ENCODE measurements at regions not wholly inside any gene's neighbourhood (a gene's known extent, or its start where the extent isn't known, plus 50 kb on each side); places are given as distances from the start of the nearest gene placed in this dataset.

- WGBS, 5 donors, result 31 to 62% (median 38%) methylated on average over 2 of the region's 2 CpGs
- intact Hi-C loops (cut with DNase I; ENCODE audit: low total_unique reads), result no loop called here
- no peak for TF ChIP-seq CTCF (IDR thresholded peaks at IDR 0.05 in 8 of 11, conservative IDR thresholded peaks at IDR 0.05 in 3 of 11)
- TF ChIP-seq POLR2AphosphoS5 (IDR thresholded peaks at IDR 0.05), result no peak
- no peak for TF ChIP-seq POLR2A (IDR thresholded peaks at IDR 0.05)
- Histone ChIP-seq H3K4me1 (peaks cover 0 to 2% (median 0%) of the 10 kb centered on the region in 6 donors), H3K36me3 (no peaks in the 10 kb centered on the region), H3K27ac (no peak overlapping the region), H3K9me3 (no peaks in the 10 kb centered on the region), H3K4me3 (no peak overlapping the region), H3K27me3 (replicated peaks in 1 of 7) (no peaks in the 10 kb centered on the region)
- no peak for DNase-seq
Measured at GRCh38 chr4:180665481-180665880, 1577.7 kb upstream of the TENM3 start.

- Histone ChIP-seq H3K27ac (no peak overlapping the region), H3K4me3 (no peak overlapping the region), H3K27me3 (replicated peaks in 1 of 7) (no peaks in the 10 kb centered on the region), H3K4me1 (peaks cover 0 to 2% (median 0%) of the 10 kb centered on the region in 6 donors), H3K36me3 (no peaks in the 10 kb centered on the region), H3K9me3 (no peaks in the 10 kb centered on the region)
- peak in 4 of 11 experiments; percentile 36 to 54 (median 42) for TF ChIP-seq CTCF (IDR thresholded peaks at IDR 0.05 in 8 of 11, conservative IDR thresholded peaks at IDR 0.05 in 3 of 11)
- no peak for TF ChIP-seq POLR2AphosphoS5 (IDR thresholded peaks at IDR 0.05)
- TF ChIP-seq POLR2A (IDR thresholded peaks at IDR 0.05), result no peak
- 24 to 32% (median 27%) methylated on average over 7 of the region's 7 CpGs for WGBS, 5 donors
- intact Hi-C loops (cut with DNase I; ENCODE audit: low total_unique reads), result no loop called here
- DNase-seq, result no peak
Measured at GRCh38 chr4:180665994-180666824, 1577.0 kb upstream of the TENM3 start.

- H3K9me3 ChIP-seq, result no peaks in the 10 kb centered on the region
- DNase-seq, result no peak
- H3K4me3 ChIP-seq, result no peak overlapping the region
- TF ChIP-seq CTCF (IDR thresholded peaks at IDR 0.05 in 8 of 11, conservative IDR thresholded peaks at IDR 0.05 in 3 of 11) (no peak), POLR2AphosphoS5 (IDR thresholded peaks at IDR 0.05) (no peak), POLR2A (IDR thresholded peaks at IDR 0.05) (no peak)
- WGBS, 5 donors, result 88 to 93% (median 91%) methylated on average over 14 of the region's 14 CpGs
- no peaks in the 10 kb centered on the region for H3K36me3 ChIP-seq
- peaks cover 0 to 2% (median 0%) of the 10 kb centered on the region in 6 donors for H3K4me1 ChIP-seq
- intact Hi-C loops (cut with DNase I; ENCODE audit: low total_unique reads), result no loop called here
- no peak overlapping the region for H3K27ac ChIP-seq
- no peaks in the 10 kb centered on the region for H3K27me3 ChIP-seq (replicated peaks in 1 of 7)
Measured at GRCh38 chr4:180668732-180669131, 1574.5 kb upstream of the TENM3 start.

- Histone ChIP-seq H3K36me3 (no peaks in the 10 kb centered on the region), H3K27ac (no peak overlapping the region), H3K4me3 (no peak overlapping the region), H3K27me3 (replicated peaks in 1 of 7) (no peaks in the 10 kb centered on the region), H3K9me3 (no peaks in the 10 kb centered on the region), H3K4me1 (peaks cover 0 to 2% (median 0%) of the 10 kb centered on the region in 6 donors)
- no peak for DNase-seq
- WGBS, 5 donors, result 83 to 91% (median 84%) methylated on average over 4 of the region's 4 CpGs
- TF ChIP-seq POLR2AphosphoS5 (IDR thresholded peaks at IDR 0.05) (no peak), POLR2A (IDR thresholded peaks at IDR 0.05) (no peak), CTCF (IDR thresholded peaks at IDR 0.05 in 8 of 11, conservative IDR thresholded peaks at IDR 0.05 in 3 of 11) (no peak)
- intact Hi-C loops (cut with DNase I; ENCODE audit: low total_unique reads), result no loop called here
Measured at GRCh38 chr4:180669680-180670079, 1573.5 kb upstream of the TENM3 start.
